MM.1S (cell line): ENCODE measurements at regions not wholly inside any gene's neighbourhood (a gene's known extent, or its start where the extent isn't known, plus 50 kb on each side); places are given as distances from the start of the nearest gene placed in this dataset.

Experiments
- EZH2 ChIP-seq: fragments of 300-600 bp; sonication (generic); optimal IDR thresholded peaks from 2 replicates; pipeline ENCODE3; 2017; ENCODE audit warnings: low read depth, mild to moderate bottlenecking, antibody characterized with exemption, low read length, mixed read lengths
- TF ChIP-seq, protein P1 (sequence below): fragments of 300-600 bp; sonication (generic); IDR thresholded peaks from 2 replicates; pipeline ENCODE4 v1.5.1; 2016; ENCODE audit warnings: antibody characterized with exemption, low read length, mixed read lengths

GRCh38 chr13:34779171-34779570 is 162.9 kb upstream of the NBEA start:
- TF ChIP-seq, protein P1, sequence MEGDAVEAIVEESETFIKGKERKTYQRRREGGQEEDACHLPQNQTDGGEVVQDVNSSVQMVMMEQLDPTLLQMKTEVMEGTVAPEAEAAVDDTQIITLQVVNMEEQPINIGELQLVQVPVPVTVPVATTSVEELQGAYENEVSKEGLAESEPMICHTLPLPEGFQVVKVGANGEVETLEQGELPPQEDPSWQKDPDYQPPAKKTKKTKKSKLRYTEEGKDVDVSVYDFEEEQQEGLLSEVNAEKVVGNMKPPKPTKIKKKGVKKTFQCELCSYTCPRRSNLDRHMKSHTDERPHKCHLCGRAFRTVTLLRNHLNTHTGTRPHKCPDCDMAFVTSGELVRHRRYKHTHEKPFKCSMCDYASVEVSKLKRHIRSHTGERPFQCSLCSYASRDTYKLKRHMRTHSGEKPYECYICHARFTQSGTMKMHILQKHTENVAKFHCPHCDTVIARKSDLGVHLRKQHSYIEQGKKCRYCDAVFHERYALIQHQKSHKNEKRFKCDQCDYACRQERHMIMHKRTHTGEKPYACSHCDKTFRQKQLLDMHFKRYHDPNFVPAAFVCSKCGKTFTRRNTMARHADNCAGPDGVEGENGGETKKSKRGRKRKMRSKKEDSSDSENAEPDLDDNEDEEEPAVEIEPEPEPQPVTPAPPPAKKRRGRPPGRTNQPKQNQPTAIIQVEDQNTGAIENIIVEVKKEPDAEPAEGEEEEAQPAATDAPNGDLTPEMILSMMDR = no peak
- TF ChIP-seq EZH2 = no peak
